GM21737 (cell line): ENCODE measurements at regions not wholly inside any gene's neighbourhood (a gene's known extent, or its start where the extent isn't known, plus 50 kb on each side); places are given as distances from the start of the nearest gene placed in this dataset.
"Not testable (repeated sequence)": the region's sequence is repeated elsewhere in the genome, so short reads cannot be mapped to it uniquely, and the experiment has no call there.

Experiments
- ATAC-seq: cut with Tn5 transposase; IDR thresholded peaks from one replicate; pipeline ENCODE4 v1.9.1; 2021; ENCODE audit warnings: mild to moderate bottlenecking, moderate library complexity; ENCODE audit not compliant: unreplicated experiment

DNA sequence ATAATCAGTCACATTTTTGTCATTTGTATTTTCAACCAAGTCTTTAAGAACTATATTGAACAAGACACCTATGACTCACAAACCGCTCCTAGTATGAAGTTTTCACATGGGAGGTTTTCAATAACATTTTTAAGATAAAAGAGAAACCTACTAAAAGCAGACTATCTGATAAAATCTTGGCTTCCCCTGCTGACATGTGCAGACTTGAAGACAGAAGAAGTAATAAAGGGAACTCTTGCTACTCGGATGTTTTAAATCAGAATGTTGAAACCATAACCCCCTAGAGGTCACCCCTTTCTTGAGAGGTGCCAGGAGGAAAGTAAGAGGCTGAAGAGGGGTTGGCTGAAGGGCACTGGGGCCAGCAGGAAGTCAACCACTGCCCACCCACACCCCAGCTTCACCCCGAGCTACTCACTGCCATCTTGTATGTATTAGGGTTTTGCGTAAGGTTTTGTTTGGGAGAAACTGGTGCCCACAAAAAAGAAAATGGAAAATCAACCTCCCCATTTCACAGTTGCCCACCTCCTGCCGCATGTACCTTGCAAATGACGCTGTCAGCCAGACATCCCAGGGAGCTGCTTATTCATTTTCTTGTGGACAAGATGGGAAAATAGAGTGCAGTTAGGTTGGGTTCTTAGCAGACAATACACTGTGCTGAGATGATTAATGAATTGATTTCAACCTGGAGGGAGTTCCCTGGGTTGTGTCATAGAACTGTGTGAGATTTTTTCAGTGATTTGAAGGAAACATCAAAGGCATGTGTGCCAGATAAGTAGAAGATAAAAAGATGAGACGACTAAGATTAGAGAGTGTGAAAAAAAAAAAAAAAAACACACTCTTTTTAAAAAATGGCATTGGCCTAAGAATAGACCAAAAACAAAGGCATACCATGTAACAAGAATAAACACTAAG lies 83.2 kb upstream of the TAB2 start:
- ATAC-seq = no peak

DNA sequence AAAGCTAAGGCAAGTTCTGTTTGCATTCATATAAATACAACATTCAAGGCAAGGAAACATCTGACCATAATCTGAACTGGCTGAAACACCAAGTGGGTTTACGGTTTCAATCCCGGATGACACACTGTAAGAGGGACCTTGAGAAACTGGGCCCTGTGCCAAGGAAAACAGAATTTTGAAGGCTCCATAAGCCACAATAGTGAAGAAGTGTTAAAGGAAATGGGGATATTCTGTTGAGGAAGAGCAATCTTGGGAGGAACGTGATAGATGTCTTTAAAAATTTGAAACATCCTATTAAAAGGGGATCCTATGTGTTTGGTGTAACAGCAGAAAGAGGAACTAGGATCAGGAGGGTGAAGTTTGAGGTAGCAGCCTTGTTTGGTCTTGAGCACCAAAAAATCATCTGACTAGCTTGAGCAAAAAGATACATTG lies 82.4 kb upstream of the TAB2 start:
- peak; percentile 68 for ATAC-seq

DNA sequence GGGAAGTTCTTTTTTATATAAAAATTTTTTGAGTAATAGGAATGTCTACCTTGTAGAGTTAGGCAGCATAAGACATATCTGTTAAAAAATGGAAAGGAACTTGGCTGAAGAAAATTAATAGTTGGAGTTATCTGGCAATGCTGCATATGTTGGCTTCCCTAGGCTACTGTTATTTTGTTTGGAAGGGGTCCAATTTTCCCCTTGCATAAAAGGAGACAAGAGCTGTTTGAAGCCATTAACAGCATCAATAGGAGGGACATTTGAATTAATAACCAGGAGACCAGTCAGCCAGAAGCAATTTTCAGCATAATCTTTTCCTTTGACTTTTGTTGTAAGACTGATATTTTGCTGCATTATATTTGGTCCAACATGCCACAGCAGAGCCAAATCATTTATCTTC lies 80.9 kb upstream of the TAB2 start:
- ATAC-seq = no peak

DNA sequence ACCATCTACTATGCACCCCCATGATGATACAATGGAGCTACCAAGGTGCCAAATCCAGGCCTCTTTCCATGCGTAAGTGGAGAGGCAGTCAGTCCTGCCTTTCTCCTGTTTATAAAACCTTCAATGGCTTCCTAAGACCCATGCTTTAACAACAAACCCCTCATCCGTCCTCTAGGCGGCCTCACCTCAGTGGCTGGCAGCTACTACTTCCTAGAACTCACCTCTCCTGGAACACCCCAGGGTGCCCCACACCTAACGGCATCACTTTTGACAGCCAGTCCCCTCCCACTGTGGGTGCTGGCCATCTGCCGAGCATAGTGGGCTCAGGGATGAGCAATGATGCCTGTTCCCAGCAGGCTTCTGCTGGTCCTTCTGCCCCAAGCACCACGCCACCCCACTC lies 80.0 kb upstream of the TAB2 start:
- no peak for ATAC-seq

DNA sequence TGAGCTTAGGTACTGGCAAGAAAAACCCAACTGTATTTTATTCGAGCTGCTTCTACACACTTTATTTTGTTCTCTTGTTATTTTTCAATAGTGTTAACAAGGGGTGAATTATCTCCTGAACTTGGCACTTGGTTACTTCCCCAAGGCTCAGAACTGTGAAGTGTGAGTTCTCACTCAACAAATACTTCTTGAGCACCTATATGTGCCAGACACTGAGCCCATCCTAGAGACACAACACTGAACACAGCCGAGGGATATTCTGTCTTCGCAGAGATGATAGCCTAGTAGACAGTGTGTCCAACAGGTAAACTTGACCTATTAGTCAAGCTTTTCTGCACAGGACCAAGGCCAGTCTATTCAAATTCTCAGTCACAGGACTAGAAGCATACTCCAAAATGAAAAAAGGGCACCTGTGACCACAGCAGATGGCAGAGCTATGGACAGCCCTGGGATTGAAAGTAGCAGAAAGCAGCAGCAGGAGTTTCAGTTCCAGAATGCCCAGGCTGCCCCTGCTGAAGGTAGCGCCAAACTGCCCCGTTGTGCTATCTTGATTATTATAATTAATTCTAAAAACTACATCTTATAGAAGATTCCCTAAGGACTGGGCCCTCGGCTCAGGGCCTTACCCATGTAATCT lies 77.8 kb upstream of the TAB2 start:
- no peak for ATAC-seq

DNA sequence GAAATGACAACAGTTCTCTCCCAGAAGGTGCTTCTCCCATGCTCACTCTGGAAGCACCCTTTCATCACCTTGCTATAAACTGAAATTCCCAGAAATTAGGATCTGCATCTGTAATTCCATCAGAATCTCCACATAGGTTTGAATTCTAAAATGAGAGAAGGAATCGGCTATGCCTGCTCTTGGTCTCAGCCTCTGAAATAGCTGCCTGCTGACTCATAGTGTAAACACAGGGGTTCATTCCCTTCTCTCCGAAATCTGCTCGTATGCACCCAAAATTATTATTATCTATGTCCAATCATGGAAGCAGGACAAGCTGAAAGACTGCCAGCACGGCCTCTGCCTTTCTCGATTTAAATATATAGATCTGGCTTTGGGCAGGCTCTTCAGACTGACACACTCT lies 74.6 kb upstream of the TAB2 start:
- ATAC-seq = no peak

DNA sequence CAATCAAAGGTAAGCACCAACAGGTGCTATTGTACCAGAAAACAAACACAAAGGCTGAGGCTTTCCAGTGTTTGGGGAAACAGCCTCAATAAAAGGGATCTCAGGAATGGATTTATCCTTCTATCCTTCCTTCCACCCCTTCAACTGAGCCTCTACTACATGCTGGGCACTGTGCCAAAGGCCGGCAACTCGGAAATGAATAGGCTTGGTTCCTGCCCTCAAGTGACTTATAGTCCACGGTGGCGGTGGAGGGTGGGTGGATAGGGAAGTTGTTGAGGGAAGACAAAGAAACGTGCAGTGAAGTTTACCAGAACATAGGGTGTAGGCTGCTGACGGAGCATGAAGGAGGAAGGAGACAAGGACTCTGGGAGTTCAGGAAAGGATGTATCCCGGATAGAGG lies 73.4 kb upstream of the TAB2 start:
- ATAC-seq = no peak

DNA sequence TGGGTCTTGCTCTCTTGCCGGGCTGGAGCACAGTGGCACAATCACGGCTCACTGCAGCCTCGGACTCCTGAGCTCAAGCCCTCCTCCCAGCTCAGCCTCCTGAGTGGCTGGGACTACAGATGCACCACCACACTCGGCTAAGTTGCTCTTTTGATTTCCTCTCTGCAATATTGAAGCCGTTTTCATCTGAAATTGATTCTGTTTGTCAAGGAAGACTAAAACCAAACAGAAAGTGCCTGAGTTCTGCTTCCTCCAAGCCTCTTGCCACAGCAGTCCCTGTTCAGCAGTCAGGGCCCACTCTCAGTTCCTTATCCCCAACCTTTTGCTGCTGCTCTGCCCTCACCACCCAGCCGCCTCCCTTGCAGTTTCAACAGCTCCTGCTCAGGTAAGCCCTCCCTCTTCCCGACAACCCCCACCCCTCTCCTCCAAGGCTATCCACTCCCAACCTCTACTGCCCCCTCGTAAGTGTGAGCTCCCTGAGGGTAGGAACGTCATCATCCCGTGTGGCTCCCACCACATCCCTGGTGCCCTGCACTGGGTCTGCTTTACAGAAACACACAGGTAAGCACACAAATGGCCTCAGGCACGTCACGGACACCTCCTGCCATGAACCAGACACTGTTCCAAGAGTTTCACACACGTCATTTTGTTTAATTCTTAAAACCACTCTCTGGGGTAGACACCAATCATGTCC lies 70.7 kb upstream of the TAB2 start:
- ATAC-seq = peak; percentile 95

DNA sequence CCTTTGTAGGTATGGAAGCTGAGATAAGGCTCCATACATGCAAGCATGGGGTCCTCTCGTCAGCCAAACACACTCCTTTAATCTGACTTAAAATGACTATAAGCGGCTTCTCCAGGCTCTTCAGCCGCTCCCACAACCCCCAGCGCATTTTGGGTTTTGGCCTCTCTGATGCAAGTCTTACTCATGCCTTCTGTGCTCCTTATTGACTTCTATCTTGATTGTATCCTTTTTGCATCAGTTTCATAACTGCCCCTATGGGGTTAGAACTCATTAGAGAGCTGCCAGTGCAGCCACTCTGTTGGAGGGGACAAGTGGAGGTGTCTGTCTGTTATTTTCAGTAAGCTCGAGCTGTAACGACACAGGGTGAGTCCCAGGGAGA lies 70.1 kb upstream of the TAB2 start:
- no peak for ATAC-seq

DNA sequence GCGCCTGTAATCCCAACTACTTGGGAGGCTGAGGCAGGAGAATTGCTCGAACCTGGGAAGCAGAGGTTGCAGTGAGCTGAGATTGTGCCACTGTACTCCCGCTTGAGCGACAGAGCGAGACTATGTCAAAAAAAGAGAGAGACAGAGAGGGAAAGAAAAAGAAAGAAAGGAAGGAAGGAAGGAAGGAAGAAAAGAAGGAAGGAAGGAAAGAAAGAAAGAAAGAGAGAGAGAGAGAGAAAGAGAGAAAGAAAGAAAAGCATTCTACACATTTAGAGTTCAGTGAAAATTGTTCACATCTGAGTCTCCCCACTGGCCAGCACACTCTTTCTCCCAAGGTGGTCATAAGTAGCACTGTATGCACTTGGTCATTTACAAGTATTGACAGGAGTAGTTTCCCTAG lies 69.2 kb upstream of the TAB2 start:
- not testable (repeated sequence) for ATAC-seq

DNA sequence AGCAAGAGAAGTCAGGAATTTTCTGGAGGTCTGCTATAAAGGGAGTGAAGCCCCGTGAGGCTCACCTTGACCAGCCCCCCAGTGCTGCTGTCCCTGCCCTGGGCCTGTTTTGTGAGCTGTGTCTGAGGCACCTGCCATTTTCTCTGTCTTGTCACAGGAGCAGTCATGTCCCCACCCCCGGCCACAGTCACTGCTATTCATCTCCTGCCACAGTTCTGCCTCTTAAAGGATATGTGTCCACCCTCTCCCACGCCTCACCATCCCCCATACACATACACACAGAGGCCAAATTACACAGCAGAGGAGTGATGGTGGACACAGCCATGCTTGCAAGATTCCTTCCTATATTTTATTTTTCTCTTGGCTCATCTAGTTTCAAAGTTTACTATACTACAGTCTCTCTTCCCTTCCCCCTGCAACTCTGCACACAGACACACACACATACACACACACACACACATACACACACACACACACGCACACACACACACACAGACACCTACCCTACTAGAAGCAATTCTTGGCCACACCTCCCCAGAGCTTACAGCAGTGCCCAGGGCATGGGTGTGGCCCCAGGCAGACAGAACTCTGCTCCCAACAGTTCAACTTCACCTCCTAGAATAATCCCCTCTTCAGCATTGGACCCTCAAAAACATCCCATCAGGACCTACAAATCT lies 68.7 kb upstream of the TAB2 start:
- no peak for ATAC-seq

DNA sequence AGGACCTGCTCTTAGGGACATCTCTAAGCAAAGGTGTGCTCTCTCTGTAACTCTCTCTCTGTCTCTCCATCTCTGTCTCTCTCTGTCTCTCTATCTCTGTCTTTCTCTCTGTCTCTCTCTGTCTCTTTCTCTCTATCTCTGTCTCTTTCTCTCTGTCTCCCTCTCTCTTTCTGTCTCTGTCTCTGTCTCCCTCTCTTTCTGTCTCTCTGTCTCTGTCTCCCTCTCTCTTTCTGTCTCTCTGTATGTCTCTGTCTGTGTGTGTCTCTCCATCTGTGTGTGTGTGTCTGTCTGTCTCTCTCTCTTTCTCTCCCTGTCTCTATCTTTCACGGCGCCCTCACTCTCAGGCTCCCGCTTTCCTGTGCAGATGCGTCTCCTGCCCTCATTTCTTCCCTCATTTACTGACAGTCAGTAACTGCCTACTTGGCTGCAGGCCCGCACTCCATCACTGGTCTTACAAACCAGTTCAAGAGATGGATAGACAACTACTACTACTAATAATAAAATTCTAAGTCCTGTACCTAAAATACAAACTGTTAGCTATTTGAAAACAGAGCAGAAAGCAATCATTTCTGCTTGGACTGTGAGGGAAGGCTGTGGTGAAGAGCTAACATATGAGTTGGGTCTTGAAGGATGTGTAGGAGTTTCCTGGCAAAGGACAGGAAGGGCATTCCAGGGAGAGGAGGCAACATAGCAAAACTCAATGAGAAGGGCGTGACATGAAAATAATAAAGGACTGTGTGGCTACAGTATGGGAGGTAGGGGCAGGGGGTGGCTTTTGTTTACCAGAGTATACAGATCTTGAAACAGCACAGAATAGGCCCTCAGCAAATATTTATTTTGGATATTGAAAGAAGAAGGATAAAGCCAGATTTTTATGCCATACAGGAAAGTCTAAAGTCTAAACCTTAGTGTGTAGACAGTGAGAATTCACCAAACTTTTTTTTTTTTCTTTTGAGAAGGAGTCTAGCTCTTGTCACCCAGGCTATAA lies 67.8 kb upstream of the TAB2 start:
- ATAC-seq = no peak

DNA sequence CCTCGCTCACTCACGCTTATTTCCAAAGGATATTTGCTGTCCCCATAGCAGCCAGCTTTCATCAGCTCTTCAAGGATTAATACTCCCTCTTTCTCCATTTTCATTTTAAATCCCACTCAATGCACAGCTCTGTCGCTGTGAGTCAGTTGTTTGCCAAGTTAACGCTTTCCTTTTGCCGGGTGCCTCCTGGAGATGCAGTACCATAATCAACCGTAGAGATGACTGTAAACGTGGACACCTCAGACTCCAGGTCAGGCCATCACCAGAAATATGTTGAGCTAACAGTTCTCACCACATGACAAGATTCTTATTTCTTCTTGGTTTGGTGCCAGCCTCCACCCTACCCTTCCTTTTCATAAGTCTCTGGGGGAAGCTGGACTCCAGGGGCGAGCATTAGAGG lies 66.6 kb upstream of the TAB2 start:
- ATAC-seq = no peak

DNA sequence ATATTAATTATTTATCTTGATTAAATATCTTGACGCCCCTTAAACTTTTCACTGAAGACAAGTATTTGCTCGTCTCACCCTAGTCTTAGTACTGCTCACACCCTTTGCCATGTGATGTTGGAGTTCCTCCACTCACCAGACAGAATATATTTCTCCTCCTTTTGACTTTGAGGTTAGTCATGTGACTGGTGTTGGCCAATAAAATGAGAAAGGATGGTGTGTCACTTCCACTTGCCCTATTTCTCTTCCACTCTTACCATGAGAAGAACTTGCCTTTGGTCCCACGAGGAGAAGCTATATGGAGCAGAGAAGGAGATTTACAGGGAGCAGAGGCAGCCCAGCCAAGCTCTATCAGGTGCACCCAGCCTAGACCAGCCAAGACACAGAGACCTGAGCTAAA lies 64.9 kb upstream of the TAB2 start:
- no peak for ATAC-seq

DNA sequence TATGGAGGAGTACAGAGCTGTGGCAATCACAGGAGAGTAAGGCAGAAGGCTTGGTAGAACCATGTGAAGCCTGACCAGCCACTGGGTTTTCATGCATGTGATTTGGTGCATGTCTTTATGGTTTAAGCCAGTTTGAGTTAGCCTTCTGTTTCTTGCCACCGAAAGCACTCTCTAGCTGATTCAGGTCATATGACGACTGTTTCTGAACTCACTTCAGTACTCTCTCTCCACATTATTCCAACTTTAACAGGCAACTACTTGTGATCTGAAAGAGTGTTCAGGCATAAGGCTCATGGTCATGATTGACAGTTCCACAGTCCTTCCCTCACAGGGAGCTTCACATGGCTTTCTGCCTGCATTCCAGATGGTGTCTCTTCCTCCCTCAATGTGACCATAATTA lies 63.3 kb upstream of the TAB2 start:
- ATAC-seq = no peak

DNA sequence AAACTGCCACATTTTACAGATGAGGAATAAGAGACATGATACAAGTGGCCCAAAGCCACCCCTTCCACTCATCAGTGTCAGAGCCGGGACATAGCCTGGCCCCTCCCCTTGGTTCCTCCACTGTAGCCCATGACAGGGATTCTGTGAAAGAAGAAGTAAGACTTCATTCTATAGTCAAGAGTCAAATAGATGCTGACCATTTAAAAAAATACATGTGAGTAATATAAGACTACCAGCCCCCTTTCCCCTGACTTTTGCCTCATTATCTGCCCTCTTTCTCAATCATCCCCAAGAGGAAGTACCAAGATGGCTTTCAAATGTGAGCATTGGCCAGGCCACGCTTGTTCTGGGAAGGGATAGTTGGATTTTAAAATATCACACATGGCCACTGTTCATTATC lies 57.8 kb upstream of the TAB2 start:
- no peak for ATAC-seq

DNA sequence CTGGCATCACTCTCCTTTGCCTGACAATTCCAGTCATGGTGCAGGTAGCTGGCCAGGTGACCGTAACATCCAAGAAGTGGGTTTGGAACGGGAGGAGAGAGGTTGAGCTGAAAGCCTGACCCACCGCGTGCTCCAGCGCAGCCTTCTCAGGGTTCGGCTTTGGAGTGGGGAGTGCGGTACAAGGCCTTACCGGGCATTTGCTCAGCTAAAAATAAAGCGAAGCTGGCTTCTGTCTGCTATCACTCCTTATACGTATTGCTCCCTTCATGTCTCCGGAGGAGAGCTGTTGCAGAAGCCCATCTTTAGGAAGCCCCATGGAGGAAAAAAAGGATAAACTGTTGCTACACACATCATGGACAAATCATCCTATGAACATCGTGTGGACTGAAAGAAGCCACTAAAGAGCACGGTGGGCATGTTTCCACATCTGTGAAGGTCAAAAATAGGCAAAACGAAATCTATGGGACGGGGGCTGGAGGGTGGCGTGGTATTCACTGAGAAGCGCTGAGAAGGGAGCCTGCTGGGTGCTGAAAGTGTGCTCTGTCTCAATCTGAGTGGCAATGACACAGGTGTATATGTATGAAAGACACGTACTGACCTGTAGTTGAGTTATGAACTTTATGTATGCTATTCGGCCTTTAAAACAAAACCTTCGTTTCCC lies 57.2 kb upstream of the TAB2 start:
- ATAC-seq = no peak

DNA sequence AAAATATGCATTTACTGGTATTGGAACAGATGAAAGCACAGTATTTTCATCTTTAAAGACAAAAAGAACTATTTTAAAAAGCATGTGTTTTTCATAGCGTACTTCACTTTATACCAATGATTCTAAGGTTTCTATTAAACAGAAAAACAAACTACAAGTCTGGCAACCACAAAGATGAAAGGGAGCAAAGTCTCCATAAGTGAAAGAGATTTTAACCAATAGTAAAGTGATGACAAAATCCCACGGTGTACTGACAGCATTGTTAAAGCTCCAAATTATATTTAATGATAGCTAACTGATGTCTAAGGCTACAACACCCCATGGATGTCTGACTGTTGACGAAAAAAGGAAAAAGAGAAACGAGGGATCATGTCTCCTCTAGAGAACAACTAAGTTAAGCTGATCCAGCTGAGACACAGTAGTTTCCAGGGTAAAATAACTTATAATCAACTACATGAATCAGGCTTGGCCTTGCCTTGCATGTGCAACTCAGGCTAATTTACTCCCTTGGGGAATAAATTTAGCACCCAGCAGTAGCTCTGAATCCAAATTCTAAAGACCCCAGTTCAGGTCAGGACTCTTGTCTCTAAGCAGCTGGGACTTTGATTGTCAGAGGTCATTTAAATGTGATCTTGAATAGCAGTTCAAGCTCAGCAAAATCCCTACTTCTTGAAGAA lies 56.0 kb upstream of the TAB2 start:
- ATAC-seq = no peak

DNA sequence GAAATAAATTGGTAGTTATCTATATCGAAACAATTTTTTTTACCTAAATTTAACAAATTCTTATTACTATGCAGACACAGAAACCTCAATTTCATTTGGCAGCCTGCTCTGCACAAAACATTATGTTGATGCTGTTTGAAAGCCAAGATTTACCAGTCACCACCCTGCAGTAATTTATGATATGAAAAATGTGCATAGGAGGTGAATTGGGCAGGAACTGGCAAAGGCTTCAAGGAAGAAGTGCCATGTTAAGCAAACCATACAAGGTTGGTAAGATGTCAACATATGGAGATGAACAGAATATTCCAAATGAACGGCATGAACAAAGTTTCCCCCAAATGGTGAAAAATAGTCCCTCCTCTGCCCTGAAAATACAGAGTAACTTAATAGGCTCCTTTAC lies 54.2 kb upstream of the TAB2 start:
- ATAC-seq = no peak
